Kidney tubule cell (primary cell): ENCODE measurements at regions not wholly inside any gene's neighbourhood (a gene's known extent, or its start where the extent isn't known, plus 50 kb on each side); places are given as distances from the start of the nearest gene placed in this dataset.

Experiments
- DNase-seq: peaks from one replicate; pipeline ENCODE4 v3.0.0-alpha.2; 2018; ENCODE audit warnings: low spot score

- no peak for DNase-seq
Measured at GRCh38 chr9:108676355-108676754, 179.4 kb downstream of the ACTL7B start.

- DNase-seq, result no peak
Measured at GRCh38 chr9:108675708-108676107, 180.1 kb downstream of the ACTL7B start.

GRCh38 chr9:108674766-108675530 lies 180.8 kb downstream of the ACTL7B start:
- no peak for DNase-seq

- DNase-seq, result peak; percentile 27
Measured at GRCh38 chr9:108673386-108673785, 182.4 kb downstream of the ACTL7B start.

GRCh38 chr9:108672475-108673190 lies 183.2 kb downstream of the ACTL7B start:
- DNase-seq, result peak; percentile 52

- DNase-seq, result no peak
Measured at GRCh38 chr9:108671794-108672193, 184.0 kb downstream of the ACTL7B start.

GRCh38 chr9:108671176-108671575 lies 184.6 kb downstream of the ACTL7B start:
- DNase-seq, result peak; percentile 12

GRCh38 chr9:108668938-108669335 lies 186.8 kb downstream of the ACTL7B start:
- DNase-seq, result no peak

- DNase-seq, result no peak
Measured at GRCh38 chr9:108668191-108668937, 187.4 kb downstream of the ACTL7B start.

- no peak for DNase-seq
Measured at GRCh38 chr9:108666240-108666784, 189.5 kb downstream of the ACTL7B start.

GRCh38 chr9:108665521-108666239 lies 190.1 kb downstream of the ACTL7B start:
- DNase-seq, result no peak

- DNase-seq, result no peak
Measured at GRCh38 chr9:108664309-108665255, 191.2 kb downstream of the ACTL7B start.

GRCh38 chr9:108663422-108663821 lies 192.4 kb downstream of the ACTL7B start:
- peak; percentile 44 for DNase-seq

- no peak for DNase-seq
Measured at GRCh38 chr9:108662956-108663355, 192.8 kb downstream of the ACTL7B start.

GRCh38 chr9:108662091-108662875 lies 193.5 kb downstream of the ACTL7B start:
- no peak for DNase-seq

- DNase-seq, result no peak
Measured at GRCh38 chr9:108656566-108656965, 199.2 kb downstream of the ACTL7B start.

GRCh38 chr9:108655818-108656217 lies 200.0 kb downstream of the ACTL7B start:
- no peak for DNase-seq

GRCh38 chr9:108654566-108654965 lies 201.2 kb downstream of the ACTL7B start:
- DNase-seq, result no peak

GRCh38 chr9:108652851-108653250 lies 202.9 kb downstream of the ACTL7B start:
- no peak for DNase-seq

GRCh38 chr9:108650826-108651225 lies 205.0 kb downstream of the ACTL7B start:
- no peak for DNase-seq
